GM12872 (cell line): ENCODE measurements at regions not wholly inside any gene's neighbourhood (a gene's known extent, or its start where the extent isn't known, plus 50 kb on each side); places are given as distances from the start of the nearest gene placed in this dataset.

Experiments
- CTCF ChIP-seq: IDR thresholded peaks from 3 replicates; pipeline ENCODE4 v1.5.1; 2011; ENCODE audit warnings: low read depth, mild to moderate bottlenecking, low read length, moderate library complexity; ENCODE audit not compliant: insufficient read depth

- TF ChIP-seq CTCF, result no peak
Measured at GRCh38 chrX:39492497-39493162, 605.1 kb downstream of the BCOR start.

GRCh38 chrX:39493168-39493567, 604.6 kb downstream of the BCOR start:
- no peak for TF ChIP-seq CTCF

DNA sequence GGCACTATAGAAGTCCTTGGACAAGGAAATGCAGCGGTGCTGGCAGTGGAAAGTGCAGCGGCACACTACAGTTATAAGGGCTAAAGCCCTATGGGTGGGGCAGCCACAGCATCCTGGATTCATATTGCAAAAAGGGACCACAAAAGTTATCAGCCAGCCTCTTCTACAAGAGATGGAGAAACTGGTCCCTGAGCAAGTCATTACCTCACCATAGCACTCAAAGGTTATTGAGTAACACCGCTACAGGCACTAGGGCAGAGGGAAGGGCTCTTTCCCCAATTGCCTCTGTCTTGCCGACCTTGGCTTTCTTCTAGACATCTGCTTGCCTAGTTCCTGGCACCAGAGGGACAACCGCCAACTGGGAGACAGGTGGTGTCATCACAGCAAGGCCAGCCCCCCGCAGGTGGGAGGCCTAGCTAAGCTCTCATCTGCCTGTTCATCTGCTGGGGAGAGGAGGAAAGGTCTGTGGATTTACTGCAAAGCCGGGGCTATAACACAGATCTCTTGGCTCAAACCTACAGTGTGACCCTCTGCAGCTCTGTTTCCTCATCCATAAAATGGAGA, 600.0 kb downstream of the BCOR start:
- no peak for TF ChIP-seq CTCF

DNA sequence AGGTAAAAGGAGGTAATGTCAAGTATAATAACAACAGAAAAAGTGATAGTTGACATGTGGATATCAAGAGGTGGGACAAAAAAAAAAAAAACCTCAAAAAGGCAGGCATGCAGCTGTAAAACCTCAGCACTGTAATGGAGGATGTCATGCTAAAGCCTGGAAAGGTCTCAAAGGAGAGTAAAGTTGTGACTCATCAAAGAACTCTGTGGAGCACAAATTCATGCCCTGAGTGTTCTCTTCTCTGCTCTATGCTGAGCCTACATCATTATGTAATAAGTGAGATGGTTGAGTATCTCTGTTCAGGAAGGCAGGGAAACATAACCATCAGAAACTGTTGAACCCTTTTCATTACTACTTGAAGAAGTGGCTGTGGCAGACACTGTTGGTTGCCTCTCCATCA, 597.8 kb downstream of the BCOR start:
- no peak for TF ChIP-seq CTCF

- TF ChIP-seq CTCF, result no peak
Measured at GRCh38 chrX:39501822-39502221, 595.9 kb downstream of the BCOR start.

- no peak for TF ChIP-seq CTCF
Measured at GRCh38 chrX:39502486-39502885, 595.3 kb downstream of the BCOR start.

DNA sequence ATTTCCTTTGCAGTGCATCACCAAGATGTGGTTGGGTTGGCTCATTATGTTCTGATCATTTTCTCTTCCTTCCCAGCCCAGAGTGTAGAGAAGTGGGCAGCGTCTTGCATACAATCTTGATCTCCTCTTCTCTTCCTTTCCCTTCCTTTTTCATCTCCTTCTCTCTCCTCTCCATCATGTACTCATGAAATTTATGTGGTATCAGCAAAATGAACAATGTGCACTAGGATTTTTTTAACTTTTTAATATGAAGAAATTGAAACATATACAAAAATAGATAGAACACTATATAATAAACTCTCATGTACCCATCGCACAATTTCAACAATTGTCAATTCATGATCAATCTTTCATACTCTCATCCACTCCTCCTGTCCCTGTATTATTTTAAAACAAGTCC, 593.5 kb downstream of the BCOR start:
- no peak for TF ChIP-seq CTCF
